DMS53 treated with DMSO at 0.1 percent for 48 hours (cell line): ENCODE measurements at regions not wholly inside any gene's neighbourhood (a gene's known extent, or its start where the extent isn't known, plus 50 kb on each side); places are given as distances from the start of the nearest gene placed in this dataset.

Experiments used
- DNase-seq: peaks from one replicate; lab custom pipeline; 2025; ENCODE audit not compliant: unreplicated experiment; lab: John Stamatoyannopoulos, UW

DNA sequence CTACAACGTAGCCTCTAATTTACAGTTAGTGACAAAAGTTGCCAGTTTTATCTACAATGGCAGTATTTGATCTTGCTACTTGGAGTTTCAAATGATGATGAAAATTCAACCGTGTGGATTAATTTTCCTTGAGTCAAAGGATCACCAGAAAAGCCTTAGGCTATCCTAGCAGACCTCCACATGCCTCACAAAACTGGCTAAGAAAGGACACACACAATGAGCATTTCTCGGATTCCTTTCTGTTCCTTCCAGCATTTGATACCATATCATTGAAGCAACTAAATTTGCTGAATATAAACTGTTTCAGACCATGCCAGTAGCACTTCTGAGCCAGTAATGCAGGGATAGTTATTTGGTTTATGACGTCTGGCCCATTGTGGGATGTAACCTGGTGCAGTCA lies 587.4 kb upstream of the MDFIC2 start:
- DNase-seq = no peak

DNA sequence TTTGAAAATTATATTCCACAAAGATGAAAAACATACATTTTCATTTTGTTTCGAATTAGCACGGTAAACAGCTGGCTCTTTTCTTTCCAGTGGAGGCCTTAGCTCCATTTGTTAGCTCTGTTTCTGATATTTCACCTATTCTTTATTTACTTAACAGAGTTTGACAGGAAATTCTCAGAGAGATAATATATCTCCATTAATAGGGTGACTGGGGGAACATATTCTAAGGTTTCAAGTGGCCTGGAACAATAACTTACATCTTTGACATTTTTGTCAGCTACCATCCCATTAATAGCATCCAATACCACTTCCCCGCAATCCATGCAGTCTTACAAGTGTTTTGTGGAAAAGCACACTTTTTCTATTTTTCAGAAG lies 577.6 kb upstream of the MDFIC2 start:
- DNase-seq = no peak

DNA sequence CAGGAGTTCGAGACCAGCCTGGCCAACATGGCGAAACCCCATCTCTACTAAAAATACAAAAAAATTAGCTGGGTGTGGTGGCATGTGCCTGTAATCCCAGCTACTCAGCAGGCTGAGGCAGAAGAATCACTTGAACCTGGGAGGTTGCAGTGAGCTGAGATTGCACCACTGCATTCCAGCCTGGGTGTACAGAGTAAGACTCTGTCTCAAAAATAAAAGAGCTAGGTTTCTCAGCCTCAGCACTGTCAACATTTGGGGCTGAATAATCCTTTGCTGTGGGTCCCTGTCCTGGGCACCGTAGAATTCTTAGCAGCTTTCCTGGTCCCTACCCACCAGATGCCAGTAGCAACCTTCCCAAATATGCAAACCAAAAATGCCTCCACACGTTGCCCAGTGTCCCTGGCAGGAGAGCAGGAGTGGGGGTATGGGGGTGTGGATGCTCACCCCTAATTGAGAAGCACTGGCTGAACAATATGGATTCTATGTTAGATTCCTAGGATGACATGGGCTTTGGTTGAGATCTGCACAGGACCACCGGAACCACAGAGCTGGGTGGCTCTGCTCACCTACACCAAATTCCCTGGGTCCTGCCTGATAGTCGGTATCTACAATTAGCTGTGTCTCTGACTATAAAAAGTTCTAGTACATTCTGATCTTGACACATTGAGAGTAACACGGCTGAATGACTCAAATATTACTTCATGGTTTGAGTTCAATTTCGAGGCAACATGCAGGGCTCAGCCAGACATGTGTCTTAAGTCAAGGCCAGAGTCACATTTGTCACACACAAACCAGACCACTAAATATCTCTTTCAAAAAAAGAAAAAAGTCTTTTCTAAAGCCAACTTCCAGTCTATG lies 577.0 kb upstream of the MDFIC2 start:
- DNase-seq = no peak

DNA sequence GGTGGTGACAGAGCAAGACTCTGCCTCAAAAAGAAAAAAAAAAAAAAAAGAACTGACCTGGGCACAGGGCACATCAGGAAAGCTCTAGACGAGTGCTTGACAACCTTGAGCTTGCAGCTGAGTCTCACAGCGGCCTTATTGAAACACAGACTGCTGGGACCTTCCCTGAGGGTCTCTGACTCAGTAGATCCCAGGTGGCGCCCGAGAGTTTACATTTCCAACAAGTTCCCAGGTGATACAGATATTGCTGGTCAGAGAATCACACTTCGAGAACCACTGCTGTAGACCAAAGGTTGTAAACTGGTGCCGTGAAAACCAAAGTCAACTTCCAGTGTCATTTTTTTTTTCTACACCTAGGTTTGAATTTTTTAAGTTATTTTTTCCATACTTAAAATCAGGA lies 573.2 kb upstream of the MDFIC2 start:
- DNase-seq = no peak

DNA sequence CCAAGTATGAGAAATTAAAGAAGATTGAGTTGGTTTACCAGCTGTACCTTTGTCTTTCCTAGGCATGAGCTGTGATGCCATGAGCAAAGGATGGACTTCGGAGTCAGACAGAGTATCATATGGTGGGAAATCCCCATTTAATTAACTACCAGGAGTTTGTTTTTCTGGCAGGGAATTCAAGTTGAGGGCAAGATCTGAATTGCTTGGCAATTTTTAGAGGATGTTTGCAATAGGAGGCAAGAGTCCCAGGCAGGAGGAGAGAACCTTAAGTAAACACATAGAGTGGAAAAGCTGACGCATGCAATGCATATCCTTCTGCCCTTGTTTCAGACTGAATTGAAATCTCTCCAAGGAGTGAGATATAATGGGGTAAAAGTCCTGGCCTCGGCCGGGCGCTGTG lies 569.7 kb upstream of the MDFIC2 start:
- no peak for DNase-seq

DNA sequence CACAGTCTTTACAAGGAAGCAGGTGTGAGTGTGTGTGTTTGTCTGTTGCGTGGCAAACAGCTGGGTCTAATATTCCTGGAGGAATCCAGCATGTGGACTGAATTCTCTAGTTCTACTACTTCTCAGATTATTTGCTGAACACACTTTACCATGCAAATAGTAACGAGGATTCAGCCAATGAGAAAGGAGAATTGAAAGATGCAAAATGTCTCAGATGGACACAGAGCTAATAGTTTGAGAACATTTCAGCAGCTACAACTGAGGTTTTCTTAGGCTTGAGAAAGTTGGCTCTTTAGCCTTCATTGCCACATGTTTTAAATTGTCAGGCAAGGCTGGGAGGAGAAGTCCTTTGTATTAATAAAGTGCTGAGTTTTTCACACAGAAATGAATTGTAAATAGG lies 568.0 kb upstream of the MDFIC2 start:
- DNase-seq = no peak

DNA sequence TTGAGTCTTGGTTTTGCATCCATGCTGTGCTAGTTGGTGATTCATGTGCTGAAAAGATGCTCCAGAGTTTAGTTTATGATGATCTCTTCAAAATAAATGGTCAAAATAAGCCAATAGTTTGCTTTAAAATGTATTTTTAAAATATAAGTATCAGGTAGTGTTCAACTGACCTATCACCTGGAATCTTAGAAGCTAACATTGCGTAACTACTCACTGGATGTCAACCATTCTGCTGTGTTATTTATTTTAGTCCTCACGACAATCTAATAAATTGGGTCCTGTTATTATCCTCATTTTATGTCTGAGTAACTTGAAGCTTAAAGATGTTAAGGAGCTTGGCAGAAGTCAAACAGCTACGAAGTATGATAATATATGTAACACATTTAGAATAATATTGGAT lies 563.7 kb upstream of the MDFIC2 start:
- no peak for DNase-seq

DNA sequence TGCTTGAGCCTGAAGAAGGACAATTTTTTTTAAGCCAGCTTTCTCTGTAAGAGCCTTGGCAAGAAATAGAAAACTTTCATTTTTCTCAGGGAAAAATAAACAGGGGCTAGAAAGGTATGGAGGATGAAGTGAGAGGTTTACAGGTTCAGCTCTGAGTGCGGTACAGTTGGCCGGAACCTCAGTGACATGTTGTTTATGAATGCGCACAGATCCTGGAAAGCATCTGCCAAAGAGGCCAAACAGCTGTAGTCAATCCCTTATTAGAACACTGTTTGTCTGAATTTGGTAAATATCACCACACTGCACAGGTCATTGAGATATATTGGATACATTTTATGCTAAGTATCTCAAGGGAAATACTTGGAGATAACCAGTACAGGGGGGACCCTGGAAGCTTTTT lies 561.8 kb upstream of the MDFIC2 start:
- DNase-seq = no peak

DNA sequence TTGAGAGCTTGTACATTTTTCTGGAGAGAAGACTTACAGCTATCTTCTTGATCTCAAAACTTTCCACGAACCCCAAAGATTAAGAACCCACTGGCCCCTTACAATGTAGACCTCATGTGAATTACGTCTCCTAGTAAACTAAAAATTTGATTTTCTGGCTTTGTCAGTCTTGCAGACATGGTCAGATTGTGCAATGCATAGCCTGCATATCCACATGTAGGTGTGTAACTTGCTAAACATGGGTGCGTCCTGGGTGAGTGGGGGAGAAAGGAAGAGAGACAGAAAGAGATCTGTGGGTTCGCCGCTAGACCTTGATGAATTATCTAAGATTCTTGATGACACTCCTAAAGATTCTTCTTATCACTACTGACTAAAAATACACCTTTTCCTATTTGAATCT lies 561.2 kb upstream of the MDFIC2 start:
- DNase-seq = no peak

DNA sequence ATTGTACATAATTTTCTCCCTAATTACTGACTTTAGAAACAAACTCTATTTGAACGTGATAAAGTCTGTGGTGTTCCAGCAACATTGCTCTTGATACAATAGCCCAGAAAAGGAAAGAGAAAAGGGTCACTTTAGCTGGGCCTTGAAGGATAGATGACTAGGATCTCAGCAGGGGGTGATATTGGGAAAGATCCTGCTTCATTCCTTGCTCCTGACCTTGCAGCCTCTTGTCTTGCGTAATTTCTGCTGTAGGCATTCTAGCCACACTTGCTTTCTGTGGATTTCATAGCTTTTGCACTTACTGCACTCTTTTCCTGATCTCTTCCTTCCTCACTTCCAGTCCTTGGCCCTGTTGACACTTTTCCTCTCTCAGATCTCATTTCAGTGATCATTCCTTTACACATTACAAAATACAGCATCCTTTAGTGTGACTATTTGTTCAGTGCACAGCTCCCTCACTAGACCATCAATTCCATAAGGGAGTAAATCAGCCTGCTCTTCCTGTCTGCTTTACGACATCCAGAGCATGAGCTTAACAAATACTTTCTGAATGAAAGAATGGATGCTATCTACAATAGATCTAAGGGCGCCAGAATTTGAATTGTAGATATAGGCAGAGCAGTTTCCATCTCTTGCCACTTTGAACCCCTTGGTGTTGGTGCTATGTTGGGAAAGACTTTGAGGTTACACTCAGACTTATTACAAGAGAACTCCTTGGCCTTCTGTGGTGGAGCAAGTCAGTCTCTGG lies 559.6 kb upstream of the MDFIC2 start:
- DNase-seq = no peak

DNA sequence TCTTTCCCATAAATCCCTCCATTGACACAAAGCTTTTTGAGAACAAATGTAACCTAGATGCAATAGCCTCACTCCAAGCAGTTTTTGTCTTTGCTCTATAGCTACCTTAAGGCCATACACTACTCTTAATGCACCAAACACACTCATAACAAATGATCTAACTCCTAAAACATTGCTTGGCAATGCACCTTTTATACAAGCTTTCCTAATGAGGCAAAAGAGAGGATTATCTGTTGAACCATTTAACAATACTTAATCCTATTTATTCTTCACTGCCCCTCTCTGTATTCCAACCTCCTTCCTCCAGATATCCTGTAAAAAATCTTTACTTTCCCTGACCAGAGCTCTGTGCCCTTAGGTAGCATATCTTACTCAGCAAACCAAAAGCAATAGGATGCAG lies 558.1 kb upstream of the MDFIC2 start:
- no peak for DNase-seq

DNA sequence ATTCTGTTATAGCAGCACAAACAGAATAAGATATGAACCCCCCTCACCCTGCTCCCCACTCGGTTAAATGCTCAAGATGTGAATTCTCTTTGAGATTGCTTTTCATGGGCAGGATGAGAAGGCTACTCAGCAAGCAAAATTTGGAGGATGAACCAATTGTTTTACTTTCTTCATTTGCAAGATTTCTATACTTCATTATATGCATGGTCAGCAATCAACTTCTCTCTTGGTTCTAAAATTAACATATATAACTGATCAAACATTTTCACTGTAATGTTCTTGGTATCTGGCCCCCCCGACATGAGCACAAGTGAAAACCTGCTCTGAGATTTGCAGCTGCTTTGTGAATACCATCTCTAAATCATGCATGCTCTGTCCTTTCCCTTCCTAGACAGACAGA lies 556.1 kb upstream of the MDFIC2 start:
- DNase-seq = no peak

DNA sequence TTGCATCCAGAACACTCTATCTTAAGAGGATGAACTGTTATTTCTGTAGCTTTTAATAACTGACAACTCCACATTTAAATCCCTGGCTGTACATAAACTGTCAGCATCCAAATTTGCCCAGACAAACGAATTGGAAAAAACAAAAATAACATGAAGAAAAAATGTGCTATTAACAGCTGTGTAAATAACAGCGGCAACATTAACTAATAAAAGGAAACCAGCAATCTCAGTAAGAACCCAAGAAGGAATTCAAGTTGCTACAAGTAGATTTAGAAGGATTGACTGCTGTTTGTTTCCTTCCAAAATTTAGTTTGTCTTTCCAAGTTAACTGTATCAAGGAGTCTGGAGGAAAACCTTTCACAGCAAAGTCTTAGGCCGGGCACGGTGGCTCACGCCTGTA lies 550.6 kb upstream of the MDFIC2 start:
- no peak for DNase-seq

DNA sequence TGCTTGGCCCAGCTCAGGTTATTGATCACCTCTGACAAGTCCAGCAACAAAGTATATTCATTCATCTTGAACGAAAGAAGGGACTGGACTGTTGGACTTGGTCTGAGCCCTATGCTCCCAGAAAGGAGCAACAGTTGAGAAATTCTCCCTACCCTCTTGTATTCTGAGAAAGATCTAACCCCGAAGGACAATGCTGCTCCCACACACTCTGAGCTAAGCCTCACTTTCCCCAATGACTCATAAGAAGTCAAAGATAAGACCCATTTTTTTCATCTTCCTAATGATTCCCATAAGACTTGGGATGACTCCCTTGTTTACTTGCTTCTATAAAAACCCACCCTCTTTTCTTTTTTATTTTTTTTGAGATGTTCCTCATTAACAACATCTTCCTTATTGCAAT lies 549.4 kb upstream of the MDFIC2 start:
- DNase-seq = no peak

DNA sequence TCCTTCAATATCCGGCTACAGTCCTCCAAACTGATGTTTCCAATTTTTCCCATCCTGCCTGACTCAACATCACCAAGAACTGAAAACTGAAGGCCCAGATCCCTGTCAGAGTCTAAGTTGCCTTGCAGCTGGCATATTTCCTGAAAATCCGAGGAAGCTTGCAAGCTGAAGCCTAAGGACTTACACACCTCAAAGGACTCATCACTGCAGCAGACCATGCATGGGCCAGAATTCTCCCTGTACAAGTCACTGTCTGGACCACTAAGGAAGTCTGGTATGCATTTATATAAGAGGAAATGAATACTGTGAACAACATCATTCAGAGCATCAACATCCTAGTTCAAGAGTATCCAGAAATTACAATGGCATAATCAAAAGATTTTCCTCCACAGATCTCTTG lies 548.8 kb upstream of the MDFIC2 start:
- DNase-seq = no peak

DNA sequence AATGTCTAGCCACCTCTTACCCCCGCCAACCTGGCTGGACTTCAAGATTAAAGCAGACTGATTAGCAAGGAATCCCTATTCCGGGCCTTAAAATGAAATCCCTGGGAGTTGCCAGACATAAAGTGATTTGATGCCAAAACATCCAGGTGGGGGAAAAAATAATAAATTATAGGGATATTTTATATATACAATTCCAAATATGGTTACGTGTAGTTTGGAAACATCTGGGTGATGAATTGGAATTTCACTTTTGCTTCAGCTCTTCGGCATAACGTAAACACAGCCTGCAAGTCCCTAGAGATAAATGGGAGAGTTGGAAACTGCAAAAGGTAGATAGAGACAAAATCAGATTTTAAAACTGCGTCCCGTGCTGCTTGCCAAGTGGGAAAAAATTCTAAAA lies 545.5 kb upstream of the MDFIC2 start:
- DNase-seq = no peak

DNA sequence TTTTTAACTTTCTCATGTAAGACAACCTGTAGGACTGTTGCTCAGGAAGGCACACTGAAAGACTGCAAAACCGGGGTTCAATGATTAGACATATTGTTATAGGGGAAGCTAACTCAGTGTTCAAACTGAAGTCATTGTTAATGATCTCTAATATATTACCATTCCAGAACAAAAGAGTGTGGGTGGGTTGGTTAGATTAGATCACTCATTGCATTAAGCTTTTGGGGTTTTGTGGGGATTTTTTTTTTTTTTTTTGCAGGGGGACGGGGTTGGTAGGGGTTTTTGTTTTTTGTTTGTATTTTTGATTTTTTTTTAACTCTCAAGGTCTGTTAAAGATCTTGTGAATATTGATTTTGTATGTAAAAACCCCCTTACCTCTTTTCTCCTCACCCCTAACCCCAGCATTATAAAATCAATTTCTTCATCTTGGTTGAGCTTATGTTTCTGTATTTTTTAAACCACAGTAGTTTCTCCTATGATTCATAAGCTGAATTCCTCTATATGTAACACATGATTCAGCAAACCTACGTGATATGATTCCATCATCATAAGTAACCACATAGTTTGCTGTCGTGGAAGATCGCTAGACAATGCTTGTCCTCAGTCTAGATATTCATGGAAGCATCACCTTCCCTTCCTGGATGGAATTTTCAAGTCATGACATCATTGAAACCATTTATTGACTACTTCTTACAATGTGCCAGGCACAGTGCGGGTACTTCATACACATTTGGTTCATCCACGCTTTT lies 544.1 kb upstream of the MDFIC2 start:
- no peak for DNase-seq

DNA sequence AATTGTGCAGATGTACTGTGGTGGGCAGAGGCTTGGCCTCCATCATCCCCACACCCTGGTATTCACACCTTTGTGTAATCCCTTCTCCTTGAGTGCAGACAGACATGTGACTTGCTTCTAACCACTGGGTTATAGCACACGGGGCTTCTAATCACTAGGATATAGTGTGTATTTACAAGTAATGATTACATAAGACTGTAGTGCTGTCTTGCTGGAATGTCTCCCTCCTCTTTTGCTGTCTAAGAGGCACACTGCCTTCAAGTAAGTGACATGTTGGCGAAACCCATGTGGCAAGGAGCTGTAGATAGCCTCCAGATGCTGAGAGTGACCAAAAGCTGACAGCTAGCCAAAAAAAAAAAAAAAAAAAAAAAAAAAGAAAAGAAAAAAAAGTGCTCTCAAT lies 542.7 kb upstream of the MDFIC2 start:
- DNase-seq = no peak

DNA sequence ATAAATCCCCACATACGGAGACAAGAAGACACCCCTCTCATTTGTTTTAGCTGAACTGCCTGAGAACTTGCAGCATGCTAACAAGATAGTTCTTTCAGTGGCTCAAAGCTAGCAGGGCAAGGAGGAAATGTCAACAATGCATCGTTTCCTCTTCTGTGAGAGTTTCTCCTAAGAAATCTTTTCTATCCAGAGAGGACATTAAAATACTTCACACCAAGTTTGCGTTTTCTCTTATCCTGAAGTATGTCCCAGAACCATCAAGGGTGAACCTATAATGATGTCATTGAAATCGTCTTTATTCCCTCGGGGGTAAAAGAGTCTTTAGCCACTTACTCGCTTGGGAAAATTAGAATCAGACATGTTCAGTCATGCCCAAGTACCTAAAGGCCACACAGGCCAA lies 541.7 kb upstream of the MDFIC2 start:
- no peak for DNase-seq

DNA sequence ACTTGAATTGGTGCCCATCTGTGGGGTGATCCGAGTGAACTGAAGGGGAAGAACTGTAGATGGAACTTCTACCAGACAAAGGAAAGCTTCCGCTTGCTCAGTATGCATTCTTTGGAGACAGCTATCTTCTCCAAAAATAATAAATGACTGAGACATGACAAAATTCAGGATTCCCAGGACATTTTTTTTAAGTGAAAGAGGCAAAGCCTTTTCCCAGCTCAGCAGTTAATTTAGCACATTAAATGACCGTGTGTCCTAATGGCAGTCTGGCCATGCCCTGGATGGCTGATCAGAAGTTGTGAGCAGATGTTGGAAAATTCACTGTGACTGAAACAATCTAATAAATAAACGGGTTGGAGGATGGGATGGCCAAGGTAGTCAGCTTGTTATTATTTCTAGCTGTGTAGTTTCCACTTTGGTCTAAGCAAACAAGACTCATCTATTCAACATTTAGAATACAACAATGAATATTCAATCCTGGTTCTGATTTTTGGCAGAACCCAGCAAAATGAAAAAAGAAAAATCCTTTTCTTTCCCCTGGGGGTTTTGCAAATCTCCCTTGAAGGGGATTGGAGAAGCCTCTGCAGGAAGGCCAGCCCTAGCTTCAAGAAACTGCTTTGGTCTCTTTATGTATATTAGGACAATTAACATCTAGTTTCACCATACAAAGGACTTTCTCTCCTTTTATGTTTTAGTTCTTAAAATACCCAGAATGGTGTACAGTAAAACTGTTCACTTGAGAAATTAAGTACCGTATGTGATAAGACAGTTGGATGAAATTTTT lies 540.9 kb upstream of the MDFIC2 start:
- DNase-seq = no peak
